GM19468 (cell line): ENCODE measurements at regions not wholly inside any gene's neighbourhood (a gene's known extent, or its start where the extent isn't known, plus 50 kb on each side); places are given as distances from the start of the nearest gene placed in this dataset.

Experiments used
- ATAC-seq: cut with Tn5 transposase; IDR thresholded peaks from one replicate; pipeline ENCODE4 v1.9.1; 2021; ENCODE audit warnings: mild to moderate bottlenecking, moderate library complexity, moderate number of reproducible peaks; ENCODE audit not compliant: unreplicated experiment; ENCODE audit errors: extremely low read depth

GRCh38 chr3:168427835-168428475 is 332.2 kb upstream of the GOLIM4 start:
- ATAC-seq, result no peak

GRCh38 chr3:168427156-168427555 is 331.4 kb upstream of the GOLIM4 start:
- no peak for ATAC-seq

GRCh38 chr3:168425936-168426595 is 330.3 kb upstream of the GOLIM4 start:
- ATAC-seq, result no peak

GRCh38 chr3:168424059-168424734 is 328.5 kb upstream of the GOLIM4 start:
- no peak for ATAC-seq

- no peak for ATAC-seq
Observed at GRCh38 chr3:168422843-168423242, 327.1 kb upstream of the GOLIM4 start.

GRCh38 chr3:168419091-168419490 is 323.4 kb upstream of the GOLIM4 start:
- ATAC-seq, result no peak

- ATAC-seq, result no peak
Observed at GRCh38 chr3:168417016-168417415, 321.3 kb upstream of the GOLIM4 start.

- ATAC-seq, result no peak
Observed at GRCh38 chr3:168416446-168416845, 320.7 kb upstream of the GOLIM4 start.

- ATAC-seq, result no peak
Observed at GRCh38 chr3:168414149-168414548, 318.4 kb upstream of the GOLIM4 start.

GRCh38 chr3:168407381-168407780 is 311.7 kb upstream of the GOLIM4 start:
- no peak for ATAC-seq

- no peak for ATAC-seq
Observed at GRCh38 chr3:168405288-168405687, 309.6 kb upstream of the GOLIM4 start.

GRCh38 chr3:168398371-168399025 is 302.8 kb upstream of the GOLIM4 start:
- ATAC-seq, result no peak

- no peak for ATAC-seq
Observed at GRCh38 chr3:168396861-168397260, 301.1 kb upstream of the GOLIM4 start.

- ATAC-seq, result no peak
Observed at GRCh38 chr3:168395551-168395950, 299.8 kb upstream of the GOLIM4 start.

GRCh38 chr3:168394439-168394838 is 298.7 kb upstream of the GOLIM4 start:
- ATAC-seq, result no peak

GRCh38 chr3:168386301-168386700 is 290.6 kb upstream of the GOLIM4 start:
- ATAC-seq, result no peak

- no peak for ATAC-seq
Observed at GRCh38 chr3:168384990-168385389, 289.3 kb upstream of the GOLIM4 start.

GRCh38 chr3:168383573-168383972 is 287.8 kb upstream of the GOLIM4 start:
- no peak for ATAC-seq

GRCh38 chr3:168371846-168372245 is 276.1 kb upstream of the GOLIM4 start:
- no peak for ATAC-seq

- ATAC-seq, result no peak
Observed at GRCh38 chr3:168364967-168365366, 269.2 kb upstream of the GOLIM4 start.

- no peak for ATAC-seq
Observed at GRCh38 chr3:168362661-168363247, 267.0 kb upstream of the GOLIM4 start.
